ENCODE measurements at regions not wholly inside any gene's neighbourhood (a gene's known extent, or its start where the extent isn't known, plus 50 kb on each side); places are given as distances from the start of the nearest gene placed in this dataset.

GRCh38 chr7:112596260-112596659 is 115.5 kb downstream of the LSMEM1 start:
- ChIA-PET CTCF (ENCODE audit: low intra/inter-chr PET ratio) (no interaction called here), POLR2A (no interaction called here)
- no TSS peak for BruUV-seq (replicated peaks)
- Histone ChIP-seq H3K27ac (ENCODE audit: extremely low read depth, low read depth, low read length) (no peak overlapping the region), H3K27me3 (ENCODE audit: control insufficient read depth in 2 of 2, insufficient read depth in 2 of 2, low read length in 2 of 2) (no peaks in the 10 kb centered on the region; a peak in 1 of 5 replicates), H3K9me1 (ENCODE audit: control insufficient read depth, insufficient read depth, low read length) (no peaks in the 10 kb centered on the region), H2AFZ (ENCODE audit: low read depth, low read length) (no peak overlapping the region), H3K9ac (ENCODE audit: insufficient read depth in 1 of 2, low read depth in 2 of 2, low read length in 2 of 2) (no peak overlapping the region), H3K36me3 (ENCODE audit: control insufficient read depth, insufficient read depth, low read length) (no peaks in the 10 kb centered on the region), H3K4me1 (replicated peaks in 1 of 2; ENCODE audit: control insufficient read depth in 2 of 2, insufficient read depth in 2 of 2, low read length in 2 of 2) (no peaks in the 10 kb centered on the region), H4K20me1 (replicated peaks; ENCODE audit: control insufficient read depth, insufficient read depth, low read length) (no peaks in the 10 kb centered on the region), H3K4me2 (ENCODE audit: insufficient read depth, low read length) (no peak overlapping the region), H3K9me3 (replicated peaks; ENCODE audit: control insufficient read depth, insufficient read depth, low read depth, low read length) (no peaks in the 10 kb centered on the region), H3K79me2 (ENCODE audit: control insufficient read depth, insufficient read depth, low read length) (no peaks in the 10 kb centered on the region), H3K4me3 (no peak overlapping the region)
- FAIRE-seq (no peak), DNase-seq (ENCODE audit: extremely low read depth in 1 of 4, low spot score in 3 of 4) (no peak), ATAC-seq (no peak)
- in situ Hi-C loops (cut with MboI) (no loop called here), intact Hi-C loops (cut with micrococcal nuclease) (no loop called here)
- WGBS (ENCODE audit: insufficient coverage, low coverage, missing lambda C conversion rate), result 0% methylated on average over 3 of the region's 3 CpGs
- TF ChIP-seq HDAC2 (IDR thresholded peaks at IDR 0.05) (no peak), CEBPB (tag; IDR thresholded peaks at IDR 0.05) (no peak), RBM34 (IDR thresholded peaks at IDR 0.05; ENCODE audit: borderline replicate concordance, insufficient read depth, low read length) (no peak), TAF9B (IDR thresholded peaks at IDR 0.05; ENCODE audit: partially characterized antibody) (no peak), ZBTB49 (CRISPR knock-in tag; IDR thresholded peaks at IDR 0.05; ENCODE audit: borderline replicate concordance) (no peak), IFI16 (CRISPR knock-in tag; IDR thresholded peaks at IDR 0.05) (no peak), TBL1XR1 (IDR thresholded peaks at IDR 0.05; ENCODE audit: low read length in 2 of 2) (no peak), HOXB6 (CRISPR knock-in tag; IDR thresholded peaks at IDR 0.05; ENCODE audit: borderline replicate concordance) (no peak), STAT5B (CRISPR knock-in tag; IDR thresholded peaks at IDR 0.05) (no peak), RBM14 (IDR thresholded peaks at IDR 0.05; ENCODE audit: borderline replicate concordance, insufficient read depth, low read depth, low read length) (no peak), TRIM24 (IDR thresholded peaks at IDR 0.05) (no peak), ZBTB2 (IDR thresholded peaks at IDR 0.05) (no peak), BRD4 (IDR thresholded peaks at IDR 0.05) (no peak), BCL6 (CRISPR knock-in tag; IDR thresholded peaks at IDR 0.05) (no peak), RHOXF2B (CRISPR knock-in tag; conservative IDR thresholded peaks at IDR 0.05) (no peak), ZNF785 (CRISPR knock-in tag; IDR thresholded peaks at IDR 0.05) (no peak), MEIS2 (IDR thresholded peaks at IDR 0.05; ENCODE audit: partially characterized antibody) (no peak), BDP1 (IDR thresholded peaks at IDR 0.05; ENCODE audit: insufficient read depth, insufficient read length) (no peak), FOXP1 (CRISPR knock-in tag; IDR thresholded peaks at IDR 0.05) (no peak)
